ENCODE measurements at regions not wholly inside any gene's neighbourhood (a gene's known extent, or its start where the extent isn't known, plus 50 kb on each side); places are given as distances from the start of the nearest gene placed in this dataset.

DNA sequence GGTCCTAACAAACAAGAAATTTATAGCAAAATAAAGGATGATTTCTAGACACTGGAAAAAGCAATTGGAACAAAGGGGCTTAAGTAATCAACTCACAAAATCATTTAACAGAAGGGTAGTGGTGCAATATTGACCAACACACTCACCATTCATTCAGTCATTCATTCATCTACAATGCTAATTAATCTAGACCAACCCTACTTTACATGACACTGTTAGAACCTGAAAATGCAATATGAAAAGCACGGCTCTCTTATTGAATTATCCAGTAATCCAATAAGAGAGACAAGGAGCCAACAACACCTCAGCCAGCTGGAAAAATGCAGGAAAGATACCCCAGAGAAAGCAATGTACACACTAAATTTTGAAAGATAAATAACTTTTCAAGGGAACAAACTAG lies 310.8 kb upstream of the NR5A2 start:
- TF ChIP-seq, protein P1, sequence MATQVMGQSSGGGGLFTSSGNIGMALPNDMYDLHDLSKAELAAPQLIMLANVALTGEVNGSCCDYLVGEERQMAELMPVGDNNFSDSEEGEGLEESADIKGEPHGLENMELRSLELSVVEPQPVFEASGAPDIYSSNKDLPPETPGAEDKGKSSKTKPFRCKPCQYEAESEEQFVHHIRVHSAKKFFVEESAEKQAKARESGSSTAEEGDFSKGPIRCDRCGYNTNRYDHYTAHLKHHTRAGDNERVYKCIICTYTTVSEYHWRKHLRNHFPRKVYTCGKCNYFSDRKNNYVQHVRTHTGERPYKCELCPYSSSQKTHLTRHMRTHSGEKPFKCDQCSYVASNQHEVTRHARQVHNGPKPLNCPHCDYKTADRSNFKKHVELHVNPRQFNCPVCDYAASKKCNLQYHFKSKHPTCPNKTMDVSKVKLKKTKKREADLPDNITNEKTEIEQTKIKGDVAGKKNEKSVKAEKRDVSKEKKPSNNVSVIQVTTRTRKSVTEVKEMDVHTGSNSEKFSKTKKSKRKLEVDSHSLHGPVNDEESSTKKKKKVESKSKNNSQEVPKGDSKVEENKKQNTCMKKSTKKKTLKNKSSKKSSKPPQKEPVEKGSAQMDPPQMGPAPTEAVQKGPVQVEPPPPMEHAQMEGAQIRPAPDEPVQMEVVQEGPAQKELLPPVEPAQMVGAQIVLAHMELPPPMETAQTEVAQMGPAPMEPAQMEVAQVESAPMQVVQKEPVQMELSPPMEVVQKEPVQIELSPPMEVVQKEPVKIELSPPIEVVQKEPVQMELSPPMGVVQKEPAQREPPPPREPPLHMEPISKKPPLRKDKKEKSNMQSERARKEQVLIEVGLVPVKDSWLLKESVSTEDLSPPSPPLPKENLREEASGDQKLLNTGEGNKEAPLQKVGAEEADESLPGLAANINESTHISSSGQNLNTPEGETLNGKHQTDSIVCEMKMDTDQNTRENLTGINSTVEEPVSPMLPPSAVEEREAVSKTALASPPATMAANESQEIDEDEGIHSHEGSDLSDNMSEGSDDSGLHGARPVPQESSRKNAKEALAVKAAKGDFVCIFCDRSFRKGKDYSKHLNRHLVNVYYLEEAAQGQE (IDR thresholded peaks at IDR 0.05; ENCODE audit: insufficient read depth in 1 of 2, low read depth in 2 of 2, low read length in 2 of 2) = no peak
- no peak for TF ChIP-seq POLR2AphosphoS5 (IDR thresholded peaks at IDR 0.05; ENCODE audit: low read depth, low read length)
- no peak for TF ChIP-seq TAF1 (IDR thresholded peaks at IDR 0.05; ENCODE audit: borderline replicate concordance, insufficient read depth, low read length)

All from PFSK-1 (cell line).